ENCODE measurements at regions not wholly inside any gene's neighbourhood (a gene's known extent, or its start where the extent isn't known, plus 50 kb on each side); places are given as distances from the start of the nearest gene placed in this dataset.
"Not testable (repeated sequence)": the region's sequence is repeated elsewhere in the genome, so short reads cannot be mapped to it uniquely, and the experiment has no call there.

GRCh38 chr5:99589424-99589823 is 660.6 kb upstream of the CHD1 start:
- DNase-seq (ENCODE audit: low spot score) = no peak

- DNase-seq (ENCODE audit: low spot score) = no peak
These were observed 659.2 kb upstream of the CHD1 start for GRCh38 chr5:99587983-99588382.

GRCh38 chr5:99586878-99587277 is 658.1 kb upstream of the CHD1 start:
- DNase-seq (ENCODE audit: low spot score) = no peak

GRCh38 chr5:99581204-99581603 is 652.4 kb upstream of the CHD1 start:
- DNase-seq (ENCODE audit: low spot score) = not testable (repeated sequence)

- not testable (repeated sequence) for DNase-seq (ENCODE audit: low spot score)
These were observed 634.3 kb upstream of the CHD1 start for GRCh38 chr5:99562937-99563627.

GRCh38 chr5:99553211-99553810 is 624.5 kb upstream of the CHD1 start:
- no peak for DNase-seq (ENCODE audit: low spot score)

GRCh38 chr5:99544356-99544755 is 615.5 kb upstream of the CHD1 start:
- DNase-seq (ENCODE audit: low spot score) = no peak

GRCh38 chr5:99543841-99544240 is 615.0 kb upstream of the CHD1 start:
- no peak for DNase-seq (ENCODE audit: low spot score)

GRCh38 chr5:99534241-99534640 is 605.4 kb upstream of the CHD1 start:
- not testable (repeated sequence) for DNase-seq (ENCODE audit: low spot score)

- DNase-seq (ENCODE audit: low spot score) = not testable (repeated sequence)
These were observed 592.9 kb upstream of the CHD1 start for GRCh38 chr5:99521666-99522065.

GRCh38 chr5:99515864-99516490 is 587.2 kb upstream of the CHD1 start:
- DNase-seq (ENCODE audit: low spot score) = not testable (repeated sequence)

- DNase-seq (ENCODE audit: low spot score) = not testable (repeated sequence)
These were observed 581.5 kb upstream of the CHD1 start for GRCh38 chr5:99510237-99510866.

- not testable (repeated sequence) for DNase-seq (ENCODE audit: low spot score)
These were observed 580.3 kb upstream of the CHD1 start for GRCh38 chr5:99509064-99509463.

GRCh38 chr5:99495456-99495855 is 566.6 kb upstream of the CHD1 start:
- DNase-seq (ENCODE audit: low spot score) = not testable (repeated sequence)

GRCh38 chr5:99478450-99478849 is 549.6 kb upstream of the CHD1 start:
- DNase-seq (ENCODE audit: low spot score) = not testable (repeated sequence)

- DNase-seq (ENCODE audit: low spot score) = not testable (repeated sequence)
These were observed 544.5 kb upstream of the CHD1 start for GRCh38 chr5:99473328-99473727.

- not testable (repeated sequence) for DNase-seq (ENCODE audit: low spot score)
These were observed 542.9 kb upstream of the CHD1 start for GRCh38 chr5:99471726-99472125.

GRCh38 chr5:99471178-99471577 is 542.4 kb upstream of the CHD1 start:
- not testable (repeated sequence) for DNase-seq (ENCODE audit: low spot score)

- DNase-seq (ENCODE audit: low spot score) = not testable (repeated sequence)
These were observed 541.8 kb upstream of the CHD1 start for GRCh38 chr5:99470636-99471035.

- no peak for DNase-seq (ENCODE audit: low spot score)
These were observed 531.9 kb upstream of the CHD1 start for GRCh38 chr5:99460701-99461100.

GRCh38 chr5:99453196-99453595 is 524.4 kb upstream of the CHD1 start:
- DNase-seq (ENCODE audit: low spot score) = no peak

GRCh38 chr5:99449786-99450185 is 521.0 kb upstream of the CHD1 start:
- DNase-seq (ENCODE audit: low spot score) = no peak

GRCh38 chr5:99445805-99446204 is 517.0 kb upstream of the CHD1 start:
- DNase-seq (ENCODE audit: low spot score) = no peak
